SK-N-SH (cell line): ENCODE measurements at regions not wholly inside any gene's neighbourhood (a gene's known extent, or its start where the extent isn't known, plus 50 kb on each side); places are given as distances from the start of the nearest gene placed in this dataset.

ENCODE experiments used
- CTCF ChIA-PET: fragments of 300-600, 350-600 bp; formaldehyde crosslinking; extraction: SDS; loops from one replicate; lab custom pipeline; 2021; lab: Yijun Ruan, JAX
- POLR2A ChIA-PET: fragments of 350-600 bp; sonication (Branson Sonifier 250); formaldehyde crosslinking; extraction: SDS; loops from one replicate; lab custom pipeline; 2020; ENCODE audit warnings: antibody characterized with exemption, inconsistent platforms; lab: Yijun Ruan, JAX
- DNase-seq: peaks from one replicate; pipeline ENCODE4 v3.0.0; 2012
- H2AFZ ChIP-seq: fragments of 200-600 bp; sonication (generic); 2 replicates; pipeline ENCODE4 v1.8.1; 2016; ENCODE audit warnings: antibody characterized with exemption, mild to moderate bottlenecking, low read depth
- H3F3A ChIP-seq: fragments of 200-600 bp; sonication (generic); replicated peaks from 2 replicates; pipeline ENCODE3; 2016; ENCODE audit warnings: antibody characterized with exemption, mild to moderate bottlenecking; ENCODE audit not compliant: insufficient read depth
- H3K27ac ChIP-seq, 2 experiments: fragments of 200-500 bp in 1 of 2; fragments of 200-600 bp in 1 of 2; sonication (Bioruptor generic) in 1 of 2; sonication (generic), shearing (Covaris generic) in 1 of 2; 2 replicates each; pipeline versions ENCODE4 v1.5.1 to v1.6.1; 2014 to 2016; ENCODE audit warnings: low read depth in 2 of 2, inconsistent platforms in 1 of 2, low read length in 1 of 2, mild to moderate bottlenecking in 1 of 2, mixed read lengths in 1 of 2
- H3K27me3 ChIP-seq: fragments of 200-600 bp; sonication (generic), shearing (Covaris generic); 2 replicates; pipeline ENCODE4 v1.6.1; 2016; ENCODE audit warnings: mixed run types; ENCODE audit not compliant: insufficient read depth
- H3K36me3 ChIP-seq, 2 experiments: fragments of 200-500 bp in 1 of 2; fragments of 200-600 bp in 1 of 2; sonication (Bioruptor generic) in 1 of 2; sonication (generic) in 1 of 2; replicated peaks in 1 of 2; 2 replicates each; pipeline versions ENCODE3 to v1.5.1; 2014 to 2016; ENCODE audit warnings: low read length in 1 of 2, mild to moderate bottlenecking in 1 of 2; ENCODE audit not compliant: insufficient read depth in 2 of 2, control insufficient read depth in 1 of 2
- H3K4me1 ChIP-seq, 2 experiments: fragments of 200-500 bp in 1 of 2; fragments of 200-600 bp in 1 of 2; sonication (Bioruptor generic) in 1 of 2; sonication (generic), shearing (Covaris generic) in 1 of 2; 2 replicates each; pipeline versions ENCODE4 v1.5.1 to v1.6.1; 2014 to 2016; ENCODE audit warnings: low read depth in 1 of 2, low read length in 1 of 2, mixed run types in 1 of 2; ENCODE audit not compliant: insufficient read depth in 2 of 2, control insufficient read depth in 1 of 2
- H3K4me2 ChIP-seq: fragments of 200-600 bp; sonication (generic), shearing (Covaris generic); 2 replicates; pipeline ENCODE4 v1.6.1; 2017; ENCODE audit warnings: mixed run types
- H3K4me3 ChIP-seq, 2 experiments: fragments of 200-500 bp in 1 of 2; fragments of 200-600 bp in 1 of 2; sonication (Bioruptor generic) in 1 of 2; sonication (generic), shearing (Covaris generic) in 1 of 2; 2 replicates each; pipeline versions ENCODE4 v1.5.1 to v1.8.1; 2014 to 2016; ENCODE audit warnings: low read depth in 2 of 2, inconsistent platforms in 1 of 2, low read length in 1 of 2, mild to moderate bottlenecking in 1 of 2, mixed read lengths in 1 of 2, moderate library complexity in 1 of 2
- H3K79me2 ChIP-seq: fragments of 200-600 bp; sonication (generic); 2 replicates; pipeline ENCODE4 v1.8.1; 2017; ENCODE audit warnings: mild to moderate bottlenecking; ENCODE audit not compliant: insufficient read depth
- H3K9ac ChIP-seq: fragments of 200-600 bp; sonication (generic); 2 replicates; pipeline ENCODE4 v1.6.1; 2017; ENCODE audit warnings: mixed run types
- H3K9me2 ChIP-seq: fragments of 200-600 bp; sonication (generic); 2 replicates; pipeline ENCODE4 v1.6.1; 2017; ENCODE audit warnings: mixed run types
- H3K9me3 ChIP-seq: fragments of 200-600 bp; sonication (generic); 2 replicates; pipeline ENCODE4 v1.6.1; 2017; ENCODE audit warnings: mixed run types, mild to moderate bottlenecking, moderate library complexity
- H4K20me1 ChIP-seq: fragments of 200-600 bp; sonication (generic); 2 replicates; pipeline ENCODE4 v1.6.1; 2017; ENCODE audit warnings: mild to moderate bottlenecking, mixed run types; ENCODE audit not compliant: insufficient read depth
- CTCF ChIP-seq: fragments of 200-600 bp; sonication (generic); IDR thresholded peaks from 2 replicates; pipeline ENCODE4 v1.6.1; 2017; ENCODE audit warnings: antibody characterized with exemption, mild to moderate bottlenecking, moderate library complexity
- ELF1 ChIP-seq: IDR thresholded peaks from 2 replicates; pipeline ENCODE4 v1.4.0; 2012
- EZH2phosphoT487 ChIP-seq: fragments of 200-600 bp; sonication (generic); IDR thresholded peaks from 2 replicates; pipeline ENCODE4 v1.6.1; 2017; ENCODE audit warnings: low read depth, mixed run types, mild to moderate bottlenecking, antibody characterized with exemption, moderate library complexity, borderline replicate concordance
- FOXJ3 ChIP-seq: sonication (generic); formaldehyde crosslinking; IDR thresholded peaks from 2 replicates; pipeline ENCODE4 v1.5.1; 2020; ENCODE audit warnings: mild to moderate bottlenecking, missing genetic modification reagents
- FOXM1 ChIP-seq: IDR thresholded peaks from 2 replicates; pipeline ENCODE4 v1.4.0; 2012; ENCODE audit warnings: low read depth, mild to moderate bottlenecking
- GABPA ChIP-seq: IDR thresholded peaks from 2 replicates; pipeline ENCODE4 v1.4.0; 2012; ENCODE audit warnings: low read depth, mild to moderate bottlenecking
- IRF3 ChIP-seq: fragments of 150-350 bp; IDR thresholded peaks from 2 replicates; pipeline ENCODE4 v1.6.1; 2016; ENCODE audit warnings: mild to moderate bottlenecking, low read depth, low read length
- JUND ChIP-seq: IDR thresholded peaks from 2 replicates; pipeline ENCODE4 v1.4.0; 2012
- MEF2A ChIP-seq: IDR thresholded peaks from 2 replicates; pipeline ENCODE4 v1.4.0; 2012; ENCODE audit warnings: low read depth, borderline replicate concordance
- NFIC ChIP-seq: IDR thresholded peaks from 2 replicates; pipeline ENCODE4 v1.4.0; 2012; ENCODE audit warnings: borderline replicate concordance
- NRF1 ChIP-seq: IDR thresholded peaks from 2 replicates; pipeline ENCODE4 v1.6.1; 2012; ENCODE audit warnings: low read depth, mild to moderate bottlenecking, low read length
- POLR2AphosphoS5 ChIP-seq: IDR thresholded peaks from 2 replicates; pipeline ENCODE4 v1.6.1; 2012; ENCODE audit warnings: low read depth, low read length
- RAD21 ChIP-seq: IDR thresholded peaks from 2 replicates; pipeline ENCODE4 v1.6.1; 2012; ENCODE audit warnings: mild to moderate bottlenecking, low read length
- RCOR1 ChIP-seq: fragments of 150-350 bp; IDR thresholded peaks from 2 replicates; pipeline ENCODE4 v1.6.1; 2017; ENCODE audit warnings: antibody characterized with exemption, low read length
- RFX5 ChIP-seq: IDR thresholded peaks from 2 replicates; pipeline ENCODE4 v1.6.1; 2012; ENCODE audit warnings: mild to moderate bottlenecking, improper control_type of control experiment, low read length
- SIN3A ChIP-seq: IDR thresholded peaks from 2 replicates; pipeline ENCODE4 v1.6.1; 2012; ENCODE audit warnings: low read depth, mild to moderate bottlenecking, low read length, moderate library complexity, borderline replicate concordance
- TAF1 ChIP-seq: IDR thresholded peaks from 2 replicates; pipeline ENCODE4 v1.6.1; 2012; ENCODE audit warnings: low read depth, mild to moderate bottlenecking, low read length, moderate library complexity, borderline replicate concordance
- TCF12 ChIP-seq: IDR thresholded peaks from 2 replicates; pipeline ENCODE4 v1.4.0; 2012
- USF2 ChIP-seq: fragments of 150-350 bp; IDR thresholded peaks from 2 replicates; pipeline ENCODE4 v1.6.1; 2017; ENCODE audit warnings: antibody characterized with exemption, low read length, low read depth, borderline replicate concordance
- WGBS: methylation state at CpG from one replicate; pipeline ENCODE4 v1.1.6; 2017; ENCODE audit warnings: low lambda C conversion rate; 5-methylcytosine and 5-hydroxymethylcytosine counted together
- TF ChIP-seq, protein P1 (sequence below): IDR thresholded peaks from 2 replicates; pipeline ENCODE4 v1.6.1; 2012; ENCODE audit warnings: mild to moderate bottlenecking, low read depth, low read length, moderate library complexity
- TF ChIP-seq, protein P2 (sequence below): IDR thresholded peaks from 2 replicates; pipeline ENCODE4 v1.4.0; 2012; ENCODE audit warnings: low read depth, borderline replicate concordance

GRCh38 chr6:91155129-91155785 lies 568.4 kb upstream of the MAP3K7 start:
- Histone ChIP-seq H2AFZ (no peak overlapping the region), H4K20me1 (no peaks in the 10 kb centered on the region), H3K4me3 (no peak overlapping the region), H3K9me2 (no peaks in the 10 kb centered on the region), H3K9me3 (no peaks in the 10 kb centered on the region), H3K27ac (no peak overlapping the region), H3K4me2 (no peak overlapping the region), H3K36me3 (no peaks in the 10 kb centered on the region), H3K27me3 (no peaks in the 10 kb centered on the region), H3K4me1 (no peaks in the 10 kb centered on the region; a peak in 1 of 4 replicates), H3F3A (no peaks in the 10 kb centered on the region), H3K79me2 (no peaks in the 10 kb centered on the region), H3K9ac (no peak overlapping the region)
- ChIA-PET CTCF (no interaction called here), POLR2A (no interaction called here)
- TF ChIP-seq EZH2phosphoT487 (no peak), RAD21 (no peak), JUND (no peak), IRF3 (no peak), NFIC (no peak), USF2 (no peak), RCOR1 (no peak), TCF12 (no peak), NRF1 (no peak), MEF2A (no peak)
- TF ChIP-seq, protein P1, sequence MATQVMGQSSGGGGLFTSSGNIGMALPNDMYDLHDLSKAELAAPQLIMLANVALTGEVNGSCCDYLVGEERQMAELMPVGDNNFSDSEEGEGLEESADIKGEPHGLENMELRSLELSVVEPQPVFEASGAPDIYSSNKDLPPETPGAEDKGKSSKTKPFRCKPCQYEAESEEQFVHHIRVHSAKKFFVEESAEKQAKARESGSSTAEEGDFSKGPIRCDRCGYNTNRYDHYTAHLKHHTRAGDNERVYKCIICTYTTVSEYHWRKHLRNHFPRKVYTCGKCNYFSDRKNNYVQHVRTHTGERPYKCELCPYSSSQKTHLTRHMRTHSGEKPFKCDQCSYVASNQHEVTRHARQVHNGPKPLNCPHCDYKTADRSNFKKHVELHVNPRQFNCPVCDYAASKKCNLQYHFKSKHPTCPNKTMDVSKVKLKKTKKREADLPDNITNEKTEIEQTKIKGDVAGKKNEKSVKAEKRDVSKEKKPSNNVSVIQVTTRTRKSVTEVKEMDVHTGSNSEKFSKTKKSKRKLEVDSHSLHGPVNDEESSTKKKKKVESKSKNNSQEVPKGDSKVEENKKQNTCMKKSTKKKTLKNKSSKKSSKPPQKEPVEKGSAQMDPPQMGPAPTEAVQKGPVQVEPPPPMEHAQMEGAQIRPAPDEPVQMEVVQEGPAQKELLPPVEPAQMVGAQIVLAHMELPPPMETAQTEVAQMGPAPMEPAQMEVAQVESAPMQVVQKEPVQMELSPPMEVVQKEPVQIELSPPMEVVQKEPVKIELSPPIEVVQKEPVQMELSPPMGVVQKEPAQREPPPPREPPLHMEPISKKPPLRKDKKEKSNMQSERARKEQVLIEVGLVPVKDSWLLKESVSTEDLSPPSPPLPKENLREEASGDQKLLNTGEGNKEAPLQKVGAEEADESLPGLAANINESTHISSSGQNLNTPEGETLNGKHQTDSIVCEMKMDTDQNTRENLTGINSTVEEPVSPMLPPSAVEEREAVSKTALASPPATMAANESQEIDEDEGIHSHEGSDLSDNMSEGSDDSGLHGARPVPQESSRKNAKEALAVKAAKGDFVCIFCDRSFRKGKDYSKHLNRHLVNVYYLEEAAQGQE, result no peak
- no peak for DNase-seq
- 6% methylated on average over 5 of the region's 5 CpGs for WGBS

DNA sequence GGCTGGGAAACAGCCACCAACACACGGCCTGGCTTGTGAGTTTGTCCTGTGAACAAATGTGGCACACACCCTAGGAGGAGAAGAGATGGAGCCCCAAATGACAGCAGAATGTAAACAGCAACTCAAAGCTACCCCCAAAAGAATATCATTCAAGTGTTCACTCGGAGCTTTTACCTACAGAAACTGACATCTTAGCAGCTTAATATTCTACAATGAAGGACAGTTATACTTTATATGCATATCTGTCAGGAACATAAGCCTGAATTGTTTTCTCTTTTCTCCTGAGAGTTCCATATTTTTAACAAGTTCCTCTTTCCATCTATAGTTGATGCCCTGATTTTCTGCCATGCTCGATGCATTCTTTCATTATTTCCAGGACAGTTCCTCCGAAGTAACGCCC lies 566.0 kb upstream of the MAP3K7 start:
- no peak overlapping the region for H3K9ac ChIP-seq
- H3K79me2 ChIP-seq, result no peaks in the 10 kb centered on the region
- H3K4me3 ChIP-seq, result no peak overlapping the region
- CTCF ChIA-PET, result no interaction called here
- no peak overlapping the region for H3K4me2 ChIP-seq
- H3K36me3 ChIP-seq, result no peaks in the 10 kb centered on the region
- H3K9me3 ChIP-seq, result no peaks in the 10 kb centered on the region
- POLR2A ChIA-PET, result no interaction called here
- no peaks in the 10 kb centered on the region for H3F3A ChIP-seq
- no peaks in the 10 kb centered on the region for H3K27me3 ChIP-seq
- no peaks in the 10 kb centered on the region for H3K9me2 ChIP-seq
- H3K4me1 ChIP-seq, result no peaks in the 10 kb centered on the region; a peak in 1 of 4 replicates
- no peak for DNase-seq
- WGBS, result 5% methylated on average over 5 of the region's 5 CpGs
- H4K20me1 ChIP-seq, result no peaks in the 10 kb centered on the region
- H2AFZ ChIP-seq, result no peak overlapping the region
- H3K27ac ChIP-seq, result no peak overlapping the region
- TF ChIP-seq NFIC (no peak), ELF1 (no peak), TCF12 (no peak), SIN3A (no peak), TAF1 (no peak), CTCF (no peak), RAD21 (no peak), FOXJ3 (CRISPR knock-in tag) (no peak), NRF1 (no peak), RFX5 (no peak), FOXM1 (no peak), GABPA (no peak), POLR2AphosphoS5 (no peak)
- TF ChIP-seq, protein P2, sequence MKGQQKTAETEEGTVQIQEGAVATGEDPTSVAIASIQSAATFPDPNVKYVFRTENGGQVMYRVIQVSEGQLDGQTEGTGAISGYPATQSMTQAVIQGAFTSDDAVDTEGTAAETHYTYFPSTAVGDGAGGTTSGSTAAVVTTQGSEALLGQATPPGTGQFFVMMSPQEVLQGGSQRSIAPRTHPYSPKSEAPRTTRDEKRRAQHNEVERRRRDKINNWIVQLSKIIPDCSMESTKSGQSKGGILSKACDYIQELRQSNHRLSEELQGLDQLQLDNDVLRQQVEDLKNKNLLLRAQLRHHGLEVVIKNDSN, result no peak
